HEK293 (cell line): ENCODE measurements at regions not wholly inside any gene's neighbourhood (a gene's known extent, or its start where the extent isn't known, plus 50 kb on each side); places are given as distances from the start of the nearest gene placed in this dataset.

ENCODE experiments used
- CTCF ChIA-PET: fragments of 350-600 bp; formaldehyde crosslinking; extraction: SDS; loops from one replicate; lab custom pipeline; 2021; ENCODE audit warnings: antibody characterized with exemption; lab: Yijun Ruan, JAX
- POLR2A ChIA-PET: fragments of 300-600 bp; formaldehyde crosslinking; extraction: SDS; loops from one replicate; lab custom pipeline; 2020; ENCODE audit warnings: antibody characterized with exemption, inconsistent platforms; lab: Yijun Ruan, JAX
- H3K27ac ChIP-seq: fragments of 200-500 bp; sonication (Bioruptor generic); 2 replicates; pipeline ENCODE4 v1.5.1; 2014; ENCODE audit warnings: low read depth, low read length, control low read depth, inconsistent platforms; ENCODE audit errors: extremely low read depth
- H3K36me3 ChIP-seq, 2 experiments: fragments of 200-500 bp in 1 of 2; sonication (Bioruptor generic) in 1 of 2; 1 replicate in 1 of 2; 2 replicates in 1 of 2; pipeline ENCODE4 v1.5.1; 2014 to 2017; ENCODE audit warnings: inconsistent platforms in 2 of 2, low read length in 2 of 2; ENCODE audit not compliant: control insufficient read depth in 2 of 2, insufficient read depth in 1 of 2
- H3K4me1 ChIP-seq: fragments of 200-500 bp; sonication (Bioruptor generic); 2 replicates; pipeline ENCODE4 v1.5.1; 2014; ENCODE audit warnings: mild to moderate bottlenecking, low read length, inconsistent platforms; ENCODE audit not compliant: control insufficient read depth, insufficient read depth
- H3K4me3 ChIP-seq: 2 replicates; pipeline ENCODE4 v1.5.1; 2011; ENCODE audit warnings: low read depth, mild to moderate bottlenecking, control low read depth, low read length, moderate library complexity
- H3K9me3 ChIP-seq: fragments of 200-500 bp; sonication (Bioruptor generic); 2 replicates; pipeline ENCODE4 v1.5.1; 2014; ENCODE audit warnings: low read depth, low read length, inconsistent platforms; ENCODE audit not compliant: control insufficient read depth, insufficient read depth
- GLI4 ChIP-seq: fragments of 450-650 bp; formaldehyde crosslinking; IDR thresholded peaks from 2 replicates; pipeline ENCODE4 v1.5.1; 2016; ENCODE audit warnings: missing biosample characterization, missing genetic modification characterization
- KLF8 ChIP-seq: fragments of 450-650 bp; formaldehyde crosslinking; IDR thresholded peaks from 2 replicates; pipeline ENCODE4 v1.5.1; 2016; ENCODE audit warnings: missing biosample characterization, missing genetic modification characterization
- SCRT1 ChIP-seq: fragments of 450-650 bp; formaldehyde crosslinking; IDR thresholded peaks from 2 replicates; pipeline ENCODE4 v1.5.1; 2016; ENCODE audit warnings: missing biosample characterization, missing genetic modification characterization, borderline replicate concordance
- ZBTB21 ChIP-seq: fragments of 450-650 bp; formaldehyde crosslinking; IDR thresholded peaks from 2 replicates; pipeline ENCODE4 v1.5.1; 2017; ENCODE audit warnings: missing biosample characterization, missing genetic modification characterization
- ZNF202 ChIP-seq: fragments of 450-650 bp; formaldehyde crosslinking; IDR thresholded peaks from 2 replicates; pipeline ENCODE4 v1.5.1; 2016; ENCODE audit warnings: missing biosample characterization, missing genetic modification characterization, borderline replicate concordance
- ZNF211 ChIP-seq: fragments of 450-650 bp; formaldehyde crosslinking; IDR thresholded peaks from 2 replicates; pipeline ENCODE4 v1.5.1; 2016; ENCODE audit warnings: low read depth, missing biosample characterization, missing genetic modification characterization
- ZNF214 ChIP-seq: fragments of 450-650 bp; formaldehyde crosslinking; IDR thresholded peaks from 2 replicates; pipeline ENCODE4 v1.5.1; 2017; ENCODE audit warnings: missing biosample characterization, mild to moderate bottlenecking, missing genetic modification characterization, borderline replicate concordance
- ZNF221 ChIP-seq: fragments of 450-650 bp; formaldehyde crosslinking; IDR thresholded peaks from 2 replicates; pipeline ENCODE4 v1.5.1; 2017; ENCODE audit warnings: missing biosample characterization, missing genetic modification characterization, borderline replicate concordance
- ZNF335 ChIP-seq: fragments of 450-650 bp; formaldehyde crosslinking; conservative IDR thresholded peaks from 2 replicates; pipeline ENCODE4 v1.5.1; 2016; ENCODE audit warnings: missing biosample characterization, missing genetic modification characterization
- ZNF404 ChIP-seq: fragments of 450-650 bp; formaldehyde crosslinking; IDR thresholded peaks from 2 replicates; pipeline ENCODE4 v1.5.1; 2017; ENCODE audit warnings: missing biosample characterization, missing genetic modification characterization
- ZNF433 ChIP-seq: fragments of 450-650 bp; formaldehyde crosslinking; IDR thresholded peaks from 2 replicates; pipeline ENCODE4 v1.5.1; 2016; ENCODE audit warnings: missing biosample characterization, missing genetic modification characterization, low read depth
- ZNF677 ChIP-seq: fragments of 450-650 bp; IDR thresholded peaks from 2 replicates; pipeline ENCODE4 v1.5.0; 2018; ENCODE audit warnings: missing biosample characterization, mild to moderate bottlenecking, missing genetic modification characterization, moderate library complexity
- TF ChIP-seq, protein P1 (sequence below): fragments of 450-650 bp; formaldehyde crosslinking; IDR thresholded peaks from 2 replicates; pipeline ENCODE4 v1.5.1; 2016; ENCODE audit warnings: missing biosample characterization, missing genetic modification characterization
- TF ChIP-seq, protein P2 (sequence below): fragments of 450-650 bp; formaldehyde crosslinking; IDR thresholded peaks from 2 replicates; pipeline ENCODE4 v1.5.1; 2016; ENCODE audit warnings: missing biosample characterization, missing genetic modification characterization
- TF ChIP-seq, protein P3 (sequence below): fragments of 450-650 bp; formaldehyde crosslinking; IDR thresholded peaks from 2 replicates; pipeline ENCODE4 v1.5.1; 2016; ENCODE audit warnings: missing biosample characterization, missing genetic modification characterization
- TF ChIP-seq, protein P4 (sequence below): fragments of 450-650 bp; formaldehyde crosslinking; IDR thresholded peaks from 2 replicates; pipeline ENCODE4 v1.5.1; 2016; ENCODE audit warnings: missing biosample characterization, missing genetic modification characterization
- TF ChIP-seq, protein P5 (sequence below): fragments of 450-650 bp; formaldehyde crosslinking; IDR thresholded peaks from 2 replicates; pipeline ENCODE4 v1.5.1; 2016; ENCODE audit warnings: missing biosample characterization, missing genetic modification characterization
- TF ChIP-seq, protein P6 (sequence below): fragments of 450-650 bp; formaldehyde crosslinking; IDR thresholded peaks from 2 replicates; pipeline ENCODE4 v1.5.1; 2016; ENCODE audit warnings: missing biosample characterization, missing genetic modification characterization

DNA sequence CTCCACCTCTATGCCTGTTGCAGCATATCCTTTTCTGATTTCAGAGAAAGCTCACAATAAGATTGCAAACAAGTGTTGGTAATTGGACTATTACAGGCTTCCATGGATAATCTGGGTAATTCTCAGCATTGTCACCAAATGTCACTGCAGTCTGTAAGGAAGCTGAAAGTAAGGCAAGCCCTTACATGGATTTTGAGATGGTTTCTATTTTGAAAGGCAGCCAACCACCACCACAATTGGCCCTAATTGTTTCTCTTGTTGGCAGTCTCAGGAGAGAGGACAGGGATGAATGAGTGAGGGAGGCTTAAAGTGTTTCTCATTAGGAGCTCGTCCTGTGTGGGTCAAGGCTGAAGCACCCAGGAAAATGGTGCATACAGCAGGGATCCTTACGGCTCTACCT is 879.9 kb downstream of the TUSC7 start:
- H3K4me3 ChIP-seq, result no peak overlapping the region
- POLR2A ChIA-PET, result interaction anchor here (0.5 kb wide), 1 partner anchor 9 kb away, joined by 3 read pairs; no protein-coding TSS in a partner anchor
- no peak overlapping the region for H3K27ac ChIP-seq
- no peaks in the 10 kb centered on the region for H3K9me3 ChIP-seq
- H3K36me3 ChIP-seq, result no peaks in the 10 kb centered on the region
- no peak for TF ChIP-seq SCRT1 (tag by site-specific recombination)
- TF ChIP-seq ZNF677, result no peak
- no peak for TF ChIP-seq ZNF221 (tag by site-specific recombination)
- TF ChIP-seq, protein P1, sequence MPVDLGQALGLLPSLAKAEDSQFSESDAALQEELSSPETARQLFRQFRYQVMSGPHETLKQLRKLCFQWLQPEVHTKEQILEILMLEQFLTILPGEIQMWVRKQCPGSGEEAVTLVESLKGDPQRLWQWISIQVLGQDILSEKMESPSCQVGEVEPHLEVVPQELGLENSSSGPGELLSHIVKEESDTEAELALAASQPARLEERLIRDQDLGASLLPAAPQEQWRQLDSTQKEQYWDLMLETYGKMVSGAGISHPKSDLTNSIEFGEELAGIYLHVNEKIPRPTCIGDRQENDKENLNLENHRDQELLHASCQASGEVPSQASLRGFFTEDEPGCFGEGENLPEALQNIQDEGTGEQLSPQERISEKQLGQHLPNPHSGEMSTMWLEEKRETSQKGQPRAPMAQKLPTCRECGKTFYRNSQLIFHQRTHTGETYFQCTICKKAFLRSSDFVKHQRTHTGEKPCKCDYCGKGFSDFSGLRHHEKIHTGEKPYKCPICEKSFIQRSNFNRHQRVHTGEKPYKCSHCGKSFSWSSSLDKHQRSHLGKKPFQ (tag by site-specific recombination), result no peak
- TF ChIP-seq, protein P2, sequence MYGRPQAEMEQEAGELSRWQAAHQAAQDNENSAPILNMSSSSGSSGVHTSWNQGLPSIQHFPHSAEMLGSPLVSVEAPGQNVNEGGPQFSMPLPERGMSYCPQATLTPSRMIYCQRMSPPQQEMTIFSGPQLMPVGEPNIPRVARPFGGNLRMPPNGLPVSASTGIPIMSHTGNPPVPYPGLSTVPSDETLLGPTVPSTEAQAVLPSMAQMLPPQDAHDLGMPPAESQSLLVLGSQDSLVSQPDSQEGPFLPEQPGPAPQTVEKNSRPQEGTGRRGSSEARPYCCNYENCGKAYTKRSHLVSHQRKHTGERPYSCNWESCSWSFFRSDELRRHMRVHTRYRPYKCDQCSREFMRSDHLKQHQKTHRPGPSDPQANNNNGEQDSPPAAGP (tag by site-specific recombination), result no peak
- TF ChIP-seq, protein P3, sequence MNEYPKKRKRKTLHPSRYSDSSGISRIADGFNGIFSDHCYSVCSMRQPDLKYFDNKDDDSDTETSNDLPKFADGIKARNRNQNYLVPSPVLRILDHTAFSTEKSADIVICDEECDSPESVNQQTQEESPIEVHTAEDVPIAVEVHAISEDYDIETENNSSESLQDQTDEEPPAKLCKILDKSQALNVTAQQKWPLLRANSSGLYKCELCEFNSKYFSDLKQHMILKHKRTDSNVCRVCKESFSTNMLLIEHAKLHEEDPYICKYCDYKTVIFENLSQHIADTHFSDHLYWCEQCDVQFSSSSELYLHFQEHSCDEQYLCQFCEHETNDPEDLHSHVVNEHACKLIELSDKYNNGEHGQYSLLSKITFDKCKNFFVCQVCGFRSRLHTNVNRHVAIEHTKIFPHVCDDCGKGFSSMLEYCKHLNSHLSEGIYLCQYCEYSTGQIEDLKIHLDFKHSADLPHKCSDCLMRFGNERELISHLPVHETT, result no peak
- TF ChIP-seq ZNF211 (tag by site-specific recombination), result no peak
- TF ChIP-seq, protein P4, sequence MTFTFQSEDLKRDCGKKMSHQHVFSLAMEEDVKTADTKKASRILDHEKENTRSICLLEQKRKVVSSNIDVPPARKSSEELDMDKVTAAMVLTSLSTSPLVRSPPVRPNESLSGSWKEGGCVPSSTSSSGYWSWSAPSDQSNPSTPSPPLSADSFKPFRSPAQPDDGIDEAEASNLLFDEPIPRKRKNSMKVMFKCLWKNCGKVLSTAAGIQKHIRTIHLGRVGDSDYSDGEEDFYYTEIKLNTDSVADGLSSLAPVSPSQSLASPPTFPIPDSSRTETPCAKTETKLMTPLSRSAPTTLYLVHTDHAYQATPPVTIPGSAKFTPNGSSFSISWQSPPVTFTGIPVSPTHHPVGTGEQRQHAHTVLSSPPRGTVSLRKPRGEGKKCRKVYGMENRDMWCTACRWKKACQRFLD (tag by site-specific recombination), result no peak
- TF ChIP-seq, protein P5, sequence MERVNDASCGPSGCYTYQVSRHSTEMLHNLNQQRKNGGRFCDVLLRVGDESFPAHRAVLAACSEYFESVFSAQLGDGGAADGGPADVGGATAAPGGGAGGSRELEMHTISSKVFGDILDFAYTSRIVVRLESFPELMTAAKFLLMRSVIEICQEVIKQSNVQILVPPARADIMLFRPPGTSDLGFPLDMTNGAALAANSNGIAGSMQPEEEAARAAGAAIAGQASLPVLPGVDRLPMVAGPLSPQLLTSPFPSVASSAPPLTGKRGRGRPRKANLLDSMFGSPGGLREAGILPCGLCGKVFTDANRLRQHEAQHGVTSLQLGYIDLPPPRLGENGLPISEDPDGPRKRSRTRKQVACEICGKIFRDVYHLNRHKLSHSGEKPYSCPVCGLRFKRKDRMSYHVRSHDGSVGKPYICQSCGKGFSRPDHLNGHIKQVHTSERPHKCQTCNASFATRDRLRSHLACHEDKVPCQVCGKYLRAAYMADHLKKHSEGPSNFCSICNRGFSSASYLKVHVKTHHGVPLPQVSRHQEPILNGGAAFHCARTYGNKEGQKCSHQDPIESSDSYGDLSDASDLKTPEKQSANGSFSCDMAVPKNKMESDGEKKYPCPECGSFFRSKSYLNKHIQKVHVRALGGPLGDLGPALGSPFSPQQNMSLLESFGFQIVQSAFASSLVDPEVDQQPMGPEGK (tag by site-specific recombination), result no peak
- TF ChIP-seq ZNF335 (tag by site-specific recombination), result no peak
- TF ChIP-seq ZNF202 (tag by site-specific recombination), result no peak
- no peak for TF ChIP-seq ZBTB21 (tag by site-specific recombination)
- no peak for TF ChIP-seq ZNF433 (tag by site-specific recombination)
- TF ChIP-seq ZNF214 (tag by site-specific recombination), result no peak
- TF ChIP-seq KLF8, result no peak
- TF ChIP-seq GLI4 (tag by site-specific recombination), result no peak
- no peak for TF ChIP-seq ZNF404 (tag by site-specific recombination)
- TF ChIP-seq, protein P6, sequence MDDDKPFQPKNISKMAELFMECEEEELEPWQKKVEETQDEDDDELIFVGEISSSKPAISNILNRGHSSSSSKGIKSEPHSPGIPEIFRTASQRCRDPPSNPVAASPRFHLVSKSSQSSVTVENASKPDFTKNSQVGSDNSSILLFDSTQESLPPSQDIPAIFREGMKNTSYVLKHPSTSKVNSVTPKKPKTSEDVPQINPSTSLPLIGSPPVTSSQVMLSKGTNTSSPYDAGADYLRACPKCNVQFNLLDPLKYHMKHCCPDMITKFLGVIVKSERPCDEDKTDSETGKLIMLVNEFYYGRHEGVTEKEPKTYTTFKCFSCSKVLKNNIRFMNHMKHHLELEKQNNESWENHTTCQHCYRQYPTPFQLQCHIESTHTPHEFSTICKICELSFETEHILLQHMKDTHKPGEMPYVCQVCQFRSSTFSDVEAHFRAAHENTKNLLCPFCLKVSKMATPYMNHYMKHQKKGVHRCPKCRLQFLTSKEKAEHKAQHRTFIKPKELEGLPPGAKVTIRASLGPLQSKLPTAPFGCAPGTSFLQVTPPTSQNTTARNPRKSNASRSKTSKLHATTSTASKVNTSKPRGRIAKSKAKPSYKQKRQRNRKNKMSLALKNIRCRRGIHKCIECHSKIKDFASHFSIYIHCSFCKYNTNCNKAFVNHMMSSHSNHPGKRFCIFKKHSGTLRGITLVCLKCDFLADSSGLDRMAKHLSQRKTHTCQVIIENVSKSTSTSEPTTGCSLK (tag by site-specific recombination), result no peak
- CTCF ChIA-PET, result no interaction called here
- peaks cover 4% of the 10 kb centered on the region; the same call in 1 of the 2 replicates for H3K4me1 ChIP-seq
